MM.1S (cell line): ENCODE measurements at regions not wholly inside any gene's neighbourhood (a gene's known extent, or its start where the extent isn't known, plus 50 kb on each side); places are given as distances from the start of the nearest gene placed in this dataset.

ENCODE experiments used
- DNase-seq: peaks from one replicate; pipeline ENCODE4 v3.0.0-alpha.2; 2015
- H2AFZ ChIP-seq: fragments of 300-600 bp; sonication (generic); 2 replicates; pipeline ENCODE4 v1.6.0; 2016; ENCODE audit warnings: antibody characterized with exemption, low read length
- H3F3A ChIP-seq: fragments of 300-600 bp; sonication (generic); 2 replicates; pipeline ENCODE4 v1.6.1; 2016; ENCODE audit warnings: mild to moderate bottlenecking, antibody characterized with exemption, low read length, moderate library complexity, mixed read lengths; ENCODE audit not compliant: insufficient read depth
- H3K27ac ChIP-seq: fragments of 300-600 bp; sonication (generic); 2 replicates; pipeline ENCODE4 v1.5.1; 2016; ENCODE audit warnings: mild to moderate bottlenecking, low read length
- H3K27me3 ChIP-seq: fragments of 300-600 bp; sonication (generic); replicated peaks from 2 replicates; pipeline ENCODE4 v1.6.0; 2016; ENCODE audit warnings: low read length; ENCODE audit not compliant: insufficient read depth
- H3K36me3 ChIP-seq: fragments of 300-600 bp; sonication (generic); replicated peaks from 2 replicates; pipeline ENCODE4 v1.6.1; 2016; ENCODE audit warnings: mild to moderate bottlenecking, low read length, mixed read lengths; ENCODE audit not compliant: insufficient read depth
- H3K4me1 ChIP-seq: fragments of 300-600 bp; sonication (generic); 2 replicates; pipeline ENCODE4 v1.6.1; 2016; ENCODE audit warnings: low read length, mixed read lengths
- H3K4me2 ChIP-seq: fragments of 300-600 bp; sonication (generic); 2 replicates; pipeline ENCODE4 v1.6.0; 2016; ENCODE audit warnings: low read depth, low read length
- H3K4me3 ChIP-seq: fragments of 300-600 bp; sonication (generic); 2 replicates; pipeline ENCODE4 v1.5.1; 2016; ENCODE audit warnings: low read length, mixed read lengths
- H3K79me2 ChIP-seq: fragments of 300-600 bp; sonication (generic); 2 replicates; pipeline ENCODE4 v1.6.1; 2016; ENCODE audit warnings: mixed run types, low read length, mixed read lengths
- H3K9ac ChIP-seq: fragments of 300-600 bp; sonication (generic); 2 replicates; pipeline ENCODE4 v1.6.1; 2016; ENCODE audit warnings: low read length, mixed read lengths
- H3K9me2 ChIP-seq: fragments of 300-600 bp; sonication (generic); replicated peaks from 2 replicates; pipeline ENCODE4 v1.6.1; 2016; ENCODE audit warnings: mild to moderate bottlenecking, low read length, mixed read lengths; ENCODE audit not compliant: insufficient read depth
- H3K9me3 ChIP-seq: fragments of 300-600 bp; sonication (generic); replicated peaks from 2 replicates; pipeline ENCODE4 v1.6.1; 2016; ENCODE audit warnings: mild to moderate bottlenecking, low read length, mixed read lengths; ENCODE audit not compliant: insufficient read depth
- H4K20me1 ChIP-seq: fragments of 300-600 bp; sonication (generic); 2 replicates; pipeline ENCODE4 v1.6.1; 2016; ENCODE audit warnings: mild to moderate bottlenecking, low read length, moderate library complexity, mixed read lengths; ENCODE audit not compliant: insufficient read depth
- EZH2 ChIP-seq: fragments of 300-600 bp; sonication (generic); optimal IDR thresholded peaks from 2 replicates; pipeline ENCODE3; 2017; ENCODE audit warnings: low read depth, mild to moderate bottlenecking, antibody characterized with exemption, low read length, mixed read lengths
- EZH2phosphoT487 ChIP-seq: fragments of 300-600 bp; sonication (generic); IDR thresholded peaks from 2 replicates; pipeline ENCODE4 v1.6.1; 2018; ENCODE audit warnings: antibody characterized with exemption, low read length
- TF ChIP-seq, protein P1 (sequence below): fragments of 300-600 bp; sonication (generic); IDR thresholded peaks from 2 replicates; pipeline ENCODE4 v1.5.1; 2016; ENCODE audit warnings: antibody characterized with exemption, low read length, mixed read lengths

DNA sequence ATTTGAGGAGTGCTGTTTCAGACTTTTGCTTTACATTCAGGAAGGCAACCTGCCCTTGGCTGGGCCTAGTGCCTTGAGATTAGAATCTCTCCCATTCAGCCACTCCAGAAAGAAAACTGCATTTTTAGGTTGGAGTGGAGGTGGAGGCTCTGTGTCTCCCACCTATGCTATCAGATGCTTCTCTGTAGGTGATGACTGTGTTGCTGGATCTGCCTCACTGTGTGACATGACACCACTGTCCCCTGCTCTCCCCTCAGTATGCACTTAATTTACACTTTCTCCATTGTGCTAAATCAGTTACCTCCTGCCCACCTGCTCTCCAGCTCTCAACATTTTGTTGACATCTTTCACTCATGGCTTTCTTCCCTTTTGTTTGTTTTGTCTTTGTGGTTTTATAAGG lies 265.8 kb downstream of the TENT4A start:
- Histone ChIP-seq H3K4me1 (no peaks in the 10 kb centered on the region), H3K79me2 (no peaks in the 10 kb centered on the region), H3K4me3 (no peak overlapping the region), H3K27me3 (no peaks in the 10 kb centered on the region), H3K9ac (no peak overlapping the region), H3F3A (no peaks in the 10 kb centered on the region), H4K20me1 (no peaks in the 10 kb centered on the region), H3K4me2 (no peak overlapping the region), H3K9me2 (no peaks in the 10 kb centered on the region), H3K9me3 (no peaks in the 10 kb centered on the region), H2AFZ (no peak overlapping the region), H3K27ac (no peak overlapping the region), H3K36me3 (no peaks in the 10 kb centered on the region)
- DNase-seq: no peak
- TF ChIP-seq EZH2phosphoT487 (no peak), EZH2 (no peak)
- TF ChIP-seq, protein P1, sequence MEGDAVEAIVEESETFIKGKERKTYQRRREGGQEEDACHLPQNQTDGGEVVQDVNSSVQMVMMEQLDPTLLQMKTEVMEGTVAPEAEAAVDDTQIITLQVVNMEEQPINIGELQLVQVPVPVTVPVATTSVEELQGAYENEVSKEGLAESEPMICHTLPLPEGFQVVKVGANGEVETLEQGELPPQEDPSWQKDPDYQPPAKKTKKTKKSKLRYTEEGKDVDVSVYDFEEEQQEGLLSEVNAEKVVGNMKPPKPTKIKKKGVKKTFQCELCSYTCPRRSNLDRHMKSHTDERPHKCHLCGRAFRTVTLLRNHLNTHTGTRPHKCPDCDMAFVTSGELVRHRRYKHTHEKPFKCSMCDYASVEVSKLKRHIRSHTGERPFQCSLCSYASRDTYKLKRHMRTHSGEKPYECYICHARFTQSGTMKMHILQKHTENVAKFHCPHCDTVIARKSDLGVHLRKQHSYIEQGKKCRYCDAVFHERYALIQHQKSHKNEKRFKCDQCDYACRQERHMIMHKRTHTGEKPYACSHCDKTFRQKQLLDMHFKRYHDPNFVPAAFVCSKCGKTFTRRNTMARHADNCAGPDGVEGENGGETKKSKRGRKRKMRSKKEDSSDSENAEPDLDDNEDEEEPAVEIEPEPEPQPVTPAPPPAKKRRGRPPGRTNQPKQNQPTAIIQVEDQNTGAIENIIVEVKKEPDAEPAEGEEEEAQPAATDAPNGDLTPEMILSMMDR: no peak

DNA sequence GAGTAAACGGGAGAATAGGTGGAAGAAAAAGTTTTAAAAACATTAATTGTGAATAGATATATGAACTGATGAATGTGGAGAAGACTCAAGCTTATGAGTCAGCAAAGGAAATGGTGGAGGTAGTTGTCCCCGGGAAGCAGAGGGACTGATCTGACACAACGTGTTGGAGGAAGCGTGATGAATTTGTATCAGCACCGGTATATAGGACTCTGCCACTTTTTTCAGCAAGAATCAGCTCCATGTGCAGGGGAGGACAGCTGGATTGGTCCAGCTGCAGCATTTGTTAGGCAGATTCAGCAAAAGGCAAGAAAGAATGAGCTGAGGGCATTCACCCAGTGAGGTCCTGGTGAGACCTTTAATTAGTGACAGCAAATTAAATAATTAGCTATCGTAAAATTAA lies 276.0 kb downstream of the TENT4A start:
- H3K36me3 ChIP-seq: no peaks in the 10 kb centered on the region
- no peaks in the 10 kb centered on the region for H3K4me1 ChIP-seq
- TF ChIP-seq, protein P1: no peak
- TF ChIP-seq EZH2phosphoT487 (no peak), EZH2 (no peak)
- no peak overlapping the region for H3K4me3 ChIP-seq
- H3K79me2 ChIP-seq: no peaks in the 10 kb centered on the region
- no peaks in the 10 kb centered on the region for H3F3A ChIP-seq
- no peak for DNase-seq
- H3K9me2 ChIP-seq: no peaks in the 10 kb centered on the region
- H3K9ac ChIP-seq: no peak overlapping the region
- no peaks in the 10 kb centered on the region for H3K9me3 ChIP-seq
- H4K20me1 ChIP-seq: no peaks in the 10 kb centered on the region
- H3K27me3 ChIP-seq: no peaks in the 10 kb centered on the region
- no peak overlapping the region for H3K27ac ChIP-seq
- no peak overlapping the region for H3K4me2 ChIP-seq
- H2AFZ ChIP-seq: no peak overlapping the region

DNA sequence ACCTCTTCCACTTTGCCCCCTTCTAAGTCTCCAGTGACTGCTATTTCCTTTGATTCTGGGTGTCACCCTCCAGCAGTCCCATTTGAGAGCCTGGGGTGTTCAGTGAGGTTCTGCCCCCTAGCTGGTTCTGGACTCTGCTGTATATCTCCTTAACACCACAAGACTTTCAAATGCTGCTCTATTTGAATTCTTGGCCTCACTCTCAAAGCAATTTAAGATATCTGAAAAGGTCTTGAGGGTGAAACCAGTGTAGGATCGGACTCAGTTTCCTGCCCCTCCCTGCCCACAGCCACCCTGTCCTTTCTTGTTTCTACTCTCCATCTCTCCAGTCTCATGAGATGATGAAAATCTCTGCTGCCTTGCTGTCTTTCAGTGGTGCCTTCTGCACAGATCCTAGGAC lies 280.9 kb downstream of the TENT4A start:
- no peaks in the 10 kb centered on the region for H3K27me3 ChIP-seq
- H3K4me2 ChIP-seq: no peak overlapping the region
- TF ChIP-seq, protein P1: no peak
- TF ChIP-seq EZH2phosphoT487 (no peak), EZH2 (no peak)
- H3F3A ChIP-seq: no peaks in the 10 kb centered on the region
- H4K20me1 ChIP-seq: no peaks in the 10 kb centered on the region
- H3K4me3 ChIP-seq: no peak overlapping the region
- no peaks in the 10 kb centered on the region for H3K4me1 ChIP-seq
- no peak for DNase-seq
- H3K36me3 ChIP-seq: no peaks in the 10 kb centered on the region
- no peaks in the 10 kb centered on the region for H3K9me2 ChIP-seq
- H3K9me3 ChIP-seq: no peaks in the 10 kb centered on the region
- H3K27ac ChIP-seq: no peak overlapping the region
- no peak overlapping the region for H3K9ac ChIP-seq
- no peaks in the 10 kb centered on the region for H3K79me2 ChIP-seq
- no peak overlapping the region for H2AFZ ChIP-seq
